ENCODE measurements at regions not wholly inside any gene's neighbourhood (a gene's known extent, or its start where the extent isn't known, plus 50 kb on each side); places are given as distances from the start of the nearest gene placed in this dataset.

DNA sequence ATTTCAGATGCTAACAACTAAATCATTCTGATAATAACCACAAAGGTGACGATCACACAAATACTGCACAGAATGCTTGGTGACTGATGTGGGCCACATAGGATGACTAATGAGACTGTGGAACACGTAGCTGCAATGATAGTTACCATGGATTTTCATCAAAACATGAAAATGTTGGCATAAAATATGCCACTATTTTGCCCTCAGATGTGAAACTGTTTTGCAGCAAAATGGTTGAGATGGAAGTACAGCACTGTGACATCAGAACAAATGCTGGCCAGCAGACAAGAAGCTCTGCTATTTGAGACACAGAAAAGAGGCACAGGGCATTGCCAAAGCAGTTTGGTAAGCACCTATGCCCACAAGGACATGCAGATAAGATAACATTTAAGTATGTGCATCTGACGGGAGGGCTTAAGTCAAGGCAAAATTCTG is 83.8 kb downstream of the NIBAN1 start:
- H3K9me3 ChIP-seq (ENCODE audit: insufficient read depth, low read depth, low read length): no peaks in the 10 kb centered on the region
- no CpG with 5 or more reads among the region's 3 CpGs for WGBS (ENCODE audit: extremely low coverage, insufficient coverage, insufficient read length)
- no peak overlapping the region for H3K27ac ChIP-seq (ENCODE audit: low read depth, low read length)
- peaks cover 2 to 3% of the 10 kb centered on the region in 2 experiments for H3K4me1 ChIP-seq (ENCODE audit: control insufficient read depth in 1 of 2, insufficient read depth in 2 of 2, low read length in 2 of 2)
- no peaks in the 10 kb centered on the region for H3K27me3 ChIP-seq (ENCODE audit: insufficient read depth, low read length)
- DNase-seq: peak; percentile 41 to 76
- no peak overlapping the region for H4K91ac ChIP-seq (ENCODE audit: low read depth, low read length)
- H4K12ac ChIP-seq (ENCODE audit: low read depth, low read length): no peak overlapping the region
- no peak overlapping the region for H3K4me3 ChIP-seq (ENCODE audit: low read depth, low read length)
- H3K18ac ChIP-seq (ENCODE audit: low read length): no peak overlapping the region
- no peak overlapping the region for H3K9ac ChIP-seq (ENCODE audit: low read length)
- no peak overlapping the region for H2BK12ac ChIP-seq (ENCODE audit: low read length)
- no peak overlapping the region for H3K14ac ChIP-seq (ENCODE audit: low read length)
- no peak overlapping the region for H3K4me2 ChIP-seq (ENCODE audit: low read length)
- H3K79me2 ChIP-seq (ENCODE audit: control insufficient read depth, insufficient read depth, low read length, poor library complexity): no peaks in the 10 kb centered on the region
- H3K36me3 ChIP-seq (ENCODE audit: control insufficient read depth in 1 of 2, insufficient read depth in 2 of 2, low read length in 2 of 2): no peaks in the 10 kb centered on the region
- no peak overlapping the region for H2BK120ac ChIP-seq (ENCODE audit: insufficient read depth, low read length, poor library complexity)
- H3K4ac ChIP-seq (ENCODE audit: low read depth, low read length): no peak overlapping the region
- no peak overlapping the region for H2AFZ ChIP-seq (ENCODE audit: insufficient read depth, low read length, poor library complexity)
- H2AK5ac ChIP-seq (ENCODE audit: low read length): no peak overlapping the region
- no peak overlapping the region for H3K23ac ChIP-seq (ENCODE audit: low read length)
- no peak overlapping the region for H2BK5ac ChIP-seq (ENCODE audit: low read depth, low read length, poor library complexity)
- H4K8ac ChIP-seq (ENCODE audit: low read depth, low read length): no peak overlapping the region
- H3K79me1 ChIP-seq (ENCODE audit: low read length): no peaks in the 10 kb centered on the region

DNA sequence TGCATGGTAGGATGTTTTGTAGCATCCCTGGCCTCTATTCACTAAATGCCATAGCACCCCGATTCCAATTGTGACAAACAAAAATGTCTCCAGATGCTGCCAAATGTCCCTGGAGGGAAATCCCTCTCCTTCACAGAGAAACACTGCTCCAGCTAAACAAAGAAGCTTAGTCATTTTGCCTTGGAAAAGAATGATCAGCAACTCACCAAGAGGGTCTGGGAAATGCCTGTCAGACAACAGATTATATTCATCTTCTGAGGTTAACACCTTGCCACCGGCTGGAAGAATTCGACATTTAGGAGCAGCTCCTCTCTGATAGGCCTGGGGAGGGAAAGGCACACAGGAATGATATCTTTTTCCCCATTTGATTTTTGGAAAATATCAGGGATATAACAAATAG is 84.4 kb downstream of the NIBAN1 start:
- no peak overlapping the region for H3K27ac ChIP-seq (ENCODE audit: low read depth, low read length)
- H3K79me2 ChIP-seq (ENCODE audit: control insufficient read depth, insufficient read depth, low read length, poor library complexity): no peaks in the 10 kb centered on the region

DNA sequence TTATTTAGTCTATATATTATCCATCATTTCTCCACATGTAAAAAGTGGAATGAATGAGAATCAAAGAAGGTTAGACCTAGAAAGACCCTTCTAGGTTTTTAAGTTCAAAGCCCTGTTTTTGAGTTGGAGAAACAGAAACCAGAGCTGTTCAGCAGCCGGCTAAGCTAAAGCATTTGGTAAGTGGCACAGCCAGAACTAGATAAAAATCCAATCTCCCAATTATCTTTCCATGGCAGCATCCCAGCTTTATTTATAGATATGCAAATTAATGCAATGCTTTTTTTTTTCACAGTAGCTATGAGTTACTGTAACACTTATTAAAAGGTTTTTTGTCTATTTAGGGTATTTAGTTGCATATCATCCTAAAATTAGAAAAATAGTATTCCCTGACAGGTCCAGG is 85.1 kb downstream of the NIBAN1 start:
- Histone ChIP-seq H3K4ac (ENCODE audit: low read depth, low read length) (no peak overlapping the region), H3K23ac (ENCODE audit: low read length) (no peak overlapping the region), H3K36me3 (ENCODE audit: control insufficient read depth in 1 of 2, insufficient read depth in 2 of 2, low read length in 2 of 2) (no peaks in the 10 kb centered on the region), H4K12ac (ENCODE audit: low read depth, low read length) (no peak overlapping the region), H2AFZ (ENCODE audit: insufficient read depth, low read length, poor library complexity) (no peak overlapping the region), H3K9me3 (ENCODE audit: insufficient read depth, low read depth, low read length) (no peaks in the 10 kb centered on the region), H3K18ac (ENCODE audit: low read length) (no peak overlapping the region), H3K27ac (ENCODE audit: low read depth, low read length) (no peak overlapping the region), H3K4me3 (ENCODE audit: low read depth, low read length) (no peak overlapping the region), H2BK12ac (ENCODE audit: low read length) (no peak overlapping the region), H3K79me2 (ENCODE audit: control insufficient read depth, insufficient read depth, low read length, poor library complexity) (no peaks in the 10 kb centered on the region), H4K8ac (ENCODE audit: low read depth, low read length) (no peak overlapping the region), H2AK5ac (ENCODE audit: low read length) (no peak overlapping the region), H2BK120ac (ENCODE audit: insufficient read depth, low read length, poor library complexity) (no peak overlapping the region), H3K14ac (ENCODE audit: low read length) (no peak overlapping the region), H2BK5ac (ENCODE audit: low read depth, low read length, poor library complexity) (no peak overlapping the region), H3K4me2 (ENCODE audit: low read length) (no peak overlapping the region), H3K27me3 (ENCODE audit: insufficient read depth, low read length) (no peaks in the 10 kb centered on the region), H3K4me1 (ENCODE audit: control insufficient read depth in 1 of 2, insufficient read depth in 2 of 2, low read length in 2 of 2) (peaks cover 2 to 3% of the 10 kb centered on the region in 2 experiments), H3K9ac (ENCODE audit: low read length) (no peak overlapping the region), H4K91ac (ENCODE audit: low read depth, low read length) (no peak overlapping the region), H3K79me1 (ENCODE audit: low read length) (no peaks in the 10 kb centered on the region)
- DNase-seq: no peak
- WGBS (ENCODE audit: extremely low coverage, insufficient coverage, insufficient read length): no CpG with 5 or more reads among the region's 1 CpG

More for the DNA sequence above, 84.4 kb downstream of the NIBAN1 start:
- Histone ChIP-seq H3K23ac (ENCODE audit: low read length) (no peak overlapping the region), H3K9ac (ENCODE audit: low read length) (no peak overlapping the region), H4K91ac (ENCODE audit: low read depth, low read length) (no peak overlapping the region), H3K27me3 (ENCODE audit: insufficient read depth, low read length) (no peaks in the 10 kb centered on the region), H3K14ac (ENCODE audit: low read length) (no peak overlapping the region), H3K36me3 (ENCODE audit: control insufficient read depth in 1 of 2, insufficient read depth in 2 of 2, low read length in 2 of 2) (no peaks in the 10 kb centered on the region), H3K79me1 (ENCODE audit: low read length) (no peaks in the 10 kb centered on the region), H2BK120ac (ENCODE audit: insufficient read depth, low read length, poor library complexity) (no peak overlapping the region), H4K12ac (ENCODE audit: low read depth, low read length) (no peak overlapping the region), H3K4me3 (ENCODE audit: low read depth, low read length) (no peak overlapping the region), H2AK5ac (ENCODE audit: low read length) (no peak overlapping the region), H4K8ac (ENCODE audit: low read depth, low read length) (no peak overlapping the region), H2AFZ (ENCODE audit: insufficient read depth, low read length, poor library complexity) (no peak overlapping the region), H2BK12ac (ENCODE audit: low read length) (no peak overlapping the region), H3K18ac (ENCODE audit: low read length) (no peak overlapping the region), H3K4ac (ENCODE audit: low read depth, low read length) (no peak overlapping the region), H3K4me2 (ENCODE audit: low read length) (no peak overlapping the region), H2BK5ac (ENCODE audit: low read depth, low read length, poor library complexity) (no peak overlapping the region), H3K9me3 (ENCODE audit: insufficient read depth, low read depth, low read length) (no peaks in the 10 kb centered on the region), H3K4me1 (ENCODE audit: control insufficient read depth in 1 of 2, insufficient read depth in 2 of 2, low read length in 2 of 2) (peaks cover 2 to 3% of the 10 kb centered on the region in 2 experiments)
- no peak for DNase-seq
- WGBS (ENCODE audit: extremely low coverage, insufficient coverage, insufficient read length): no CpG with 5 or more reads among the region's 3 CpGs

DNA sequence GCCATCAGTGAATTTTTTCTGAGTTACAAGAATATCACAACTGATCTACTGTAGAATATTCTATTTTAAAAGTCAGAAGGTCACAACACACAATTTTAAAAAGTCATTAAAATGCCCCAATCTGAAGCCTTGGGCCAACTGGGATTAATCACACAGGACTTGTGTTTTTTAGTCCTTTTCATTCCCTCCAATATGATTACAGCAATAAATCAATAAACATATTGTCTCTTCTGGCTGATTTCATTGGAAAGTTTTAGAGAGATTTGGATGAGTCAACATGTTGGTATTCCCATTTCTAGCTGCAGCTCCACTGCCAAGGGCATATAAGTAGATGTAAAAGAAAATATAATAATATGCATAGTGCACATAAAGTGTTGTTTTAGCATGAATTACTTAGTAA is 85.8 kb downstream of the NIBAN1 start:
- Histone ChIP-seq H2BK120ac (ENCODE audit: insufficient read depth, low read length, poor library complexity) (no peak overlapping the region), H2AK5ac (ENCODE audit: low read length) (no peak overlapping the region), H3K4me3 (ENCODE audit: low read depth, low read length) (no peak overlapping the region), H4K91ac (ENCODE audit: low read depth, low read length) (no peak overlapping the region), H3K4me1 (ENCODE audit: control insufficient read depth in 1 of 2, insufficient read depth in 2 of 2, low read length in 2 of 2) (peaks cover 2 to 3% of the 10 kb centered on the region in 2 experiments), H3K9me3 (ENCODE audit: insufficient read depth, low read depth, low read length) (no peaks in the 10 kb centered on the region), H3K4me2 (ENCODE audit: low read length) (no peak overlapping the region), H3K23ac (ENCODE audit: low read length) (no peak overlapping the region), H2BK12ac (ENCODE audit: low read length) (no peak overlapping the region), H3K27me3 (ENCODE audit: insufficient read depth, low read length) (no peaks in the 10 kb centered on the region), H3K79me2 (ENCODE audit: control insufficient read depth, insufficient read depth, low read length, poor library complexity) (no peaks in the 10 kb centered on the region), H3K27ac (ENCODE audit: low read depth, low read length) (no peak overlapping the region), H4K8ac (ENCODE audit: low read depth, low read length) (no peak overlapping the region), H2BK5ac (ENCODE audit: low read depth, low read length, poor library complexity) (no peak overlapping the region), H3K9ac (ENCODE audit: low read length) (no peak overlapping the region), H2AFZ (ENCODE audit: insufficient read depth, low read length, poor library complexity) (no peak overlapping the region), H3K79me1 (ENCODE audit: low read length) (no peaks in the 10 kb centered on the region), H4K12ac (ENCODE audit: low read depth, low read length) (no peak overlapping the region), H3K36me3 (ENCODE audit: control insufficient read depth in 1 of 2, insufficient read depth in 2 of 2, low read length in 2 of 2) (no peaks in the 10 kb centered on the region), H3K14ac (ENCODE audit: low read length) (no peak overlapping the region), H3K18ac (ENCODE audit: low read length) (no peak overlapping the region), H3K4ac (ENCODE audit: low read depth, low read length) (no peak overlapping the region)
- peak in 1 of 2 donors; percentile 46 for DNase-seq

All from trophoblast cell (in vitro differentiated cells and primary cell).